Upper lobe of left lung (tissue), 6 donors: ENCODE measurements at regions not wholly inside any gene's neighbourhood (a gene's known extent, or its start where the extent isn't known, plus 50 kb on each side); places are given as distances from the start of the nearest gene placed in this dataset.

Experiments used
- ATAC-seq, 2 donors: fragments of 200-7000 bp; cut with Tn5 transposase; one replicate each; pipeline ENCODE4 v1.9.1; 2022; ENCODE audit warnings: mild to moderate bottlenecking in 2 of 2, moderate library complexity in 2 of 2; ENCODE audit not compliant: low FRiP score in 2 of 2
- DNase-seq, 2 donors: peaks; one replicate each; pipeline ENCODE4 v3.0.0-alpha.2; 2019 to 2020
- H3K27ac ChIP-seq, 4 donors: fragments of 200-600 bp; sonication (generic); one replicate each; pipeline ENCODE4 v1.5.1; 2016 to 2019
- H3K27me3 ChIP-seq, 4 donors: fragments of 200-600 bp; sonication (generic); one replicate each; pipeline ENCODE4 v1.5.1; 2017 to 2019
- H3K36me3 ChIP-seq, 4 donors: fragments of 200-600 bp; sonication (generic); one replicate each; pipeline ENCODE4 v1.5.1; 2016 to 2019
- H3K4me1 ChIP-seq, 4 donors: fragments of 200-600 bp; sonication (generic); one replicate each; pipeline ENCODE4 v1.5.1; 2018 to 2019
- H3K4me3 ChIP-seq, 4 donors: fragments of 200-600 bp; sonication (generic); one replicate each; pipeline ENCODE4 v1.5.1; 2017 to 2019; ENCODE audit warnings: mild to moderate bottlenecking in 2 of 4, moderate library complexity in 1 of 4
- H3K9me3 ChIP-seq, 4 donors: fragments of 200-600 bp; sonication (generic); one replicate each; pipeline ENCODE4 v1.5.1; 2018 to 2019
- CTCF ChIP-seq, 6 experiments: fragments of 450-650 bp in 4 of 6; fragments of 200-600 bp in 2 of 6; sonication (generic) in 2 of 6; IDR thresholded peaks; one replicate each; pipeline ENCODE4 v1.5.1; 2016 to 2019; ENCODE audit warnings: antibody characterized with exemption in 6 of 6
- EP300 ChIP-seq, 4 donors: sonication (generic); formaldehyde crosslinking; IDR thresholded peaks; one replicate each; pipeline ENCODE4 v1.5.1; 2017; ENCODE audit warnings: antibody characterized with exemption in 4 of 4, control low read depth in 2 of 4
- POLR2A ChIP-seq, 4 donors: fragments of 450-650 bp; IDR thresholded peaks; one replicate each; pipeline ENCODE4 v1.5.1; 2016 to 2017; ENCODE audit warnings: antibody characterized with exemption in 4 of 4, mild to moderate bottlenecking in 2 of 4
- POLR2AphosphoS5 ChIP-seq, 2 donors: sonication (generic); formaldehyde crosslinking; IDR thresholded peaks; one replicate each; pipeline ENCODE4 v1.5.1; 2017; ENCODE audit warnings: antibody characterized with exemption in 2 of 2
- WGBS, 2 donors: methylation state at CpG; one replicate each; pipeline ENCODE4 v1.1.5; 2017 to 2018; 5-methylcytosine and 5-hydroxymethylcytosine counted together
- donor health status: DM: no; HTN: no; CAD: no; lungs with moderate emphysema.
- donor health status: DM: no; HTN: yes; CAD: no; lungs with severe emphysema.

- Histone ChIP-seq H3K27me3 (no peaks in the 10 kb centered on the region), H3K36me3 (no peaks in the 10 kb centered on the region), H3K27ac (no peak overlapping the region), H3K9me3 (no peaks in the 10 kb centered on the region), H3K4me1 (no peaks in the 10 kb centered on the region), H3K4me3 (no peak overlapping the region)
- ATAC-seq (no peak), DNase-seq (no peak)
- 71% methylated on average over 3 of the region's 3 CpGs; no CpG with 5 or more reads in 1 of the 2 donors for WGBS, 2 donors
- no peak for TF ChIP-seq POLR2A (IDR thresholded peaks at IDR 0.05)
- no peak for TF ChIP-seq EP300 (IDR thresholded peaks at IDR 0.05)
- no peak for TF ChIP-seq CTCF (IDR thresholded peaks at IDR 0.05)
- TF ChIP-seq POLR2AphosphoS5 (IDR thresholded peaks at IDR 0.05), result no peak
These were observed 713.1 kb downstream of the CDY2B start for GRCh38 chrY:17166881-17167280.

- DNase-seq, result no peak
- Histone ChIP-seq H3K4me1 (no peaks in the 10 kb centered on the region), H3K36me3 (no peaks in the 10 kb centered on the region), H3K9me3 (no peaks in the 10 kb centered on the region), H3K4me3 (no peak overlapping the region), H3K27me3 (no peaks in the 10 kb centered on the region), H3K27ac (no peak overlapping the region)
- ATAC-seq, result no peak
- TF ChIP-seq CTCF (IDR thresholded peaks at IDR 0.05) (no peak), POLR2AphosphoS5 (IDR thresholded peaks at IDR 0.05) (no peak), POLR2A (IDR thresholded peaks at IDR 0.05) (no peak), EP300 (IDR thresholded peaks at IDR 0.05) (no peak)
- 67% methylated on average over 2 of the region's 2 CpGs; no CpG with 5 or more reads in 1 of the 2 donors for WGBS, 2 donors
These were observed 757.9 kb downstream of the CDY2B start for GRCh38 chrY:17122166-17122565.

- Histone ChIP-seq H3K36me3 (no peaks in the 10 kb centered on the region), H3K9me3 (no peaks in the 10 kb centered on the region), H3K4me3 (no peak overlapping the region), H3K4me1 (no peaks in the 10 kb centered on the region), H3K27me3 (no peaks in the 10 kb centered on the region), H3K27ac (no peak overlapping the region)
- DNase-seq, result no peak
- no peak for ATAC-seq
- TF ChIP-seq CTCF (IDR thresholded peaks at IDR 0.05) (no peak), POLR2A (IDR thresholded peaks at IDR 0.05) (no peak), POLR2AphosphoS5 (IDR thresholded peaks at IDR 0.05) (no peak), EP300 (IDR thresholded peaks at IDR 0.05) (no peak)
These were observed 794.7 kb downstream of the CDY2B start for GRCh38 chrY:17085303-17085702.

GRCh38 chrY:17079887-17080286 lies 800.1 kb downstream of the CDY2B start:
- Histone ChIP-seq H3K27me3 (no peaks in the 10 kb centered on the region), H3K9me3 (no peaks in the 10 kb centered on the region), H3K36me3 (no peaks in the 10 kb centered on the region), H3K4me3 (no peak overlapping the region), H3K4me1 (no peaks in the 10 kb centered on the region), H3K27ac (no peak overlapping the region)
- TF ChIP-seq EP300 (IDR thresholded peaks at IDR 0.05) (no peak), POLR2A (IDR thresholded peaks at IDR 0.05) (no peak), CTCF (IDR thresholded peaks at IDR 0.05) (no peak), POLR2AphosphoS5 (IDR thresholded peaks at IDR 0.05) (no peak)
- DNase-seq, result no peak
- 45% methylated on average over 3 of the region's 3 CpGs; no CpG with 5 or more reads in 1 of the 2 donors for WGBS, 2 donors
- ATAC-seq, result no peak

- no peaks in the 10 kb centered on the region for H3K9me3 ChIP-seq
- ATAC-seq, result no peak
- no peak overlapping the region for H3K27ac ChIP-seq
- no peaks in the 10 kb centered on the region for H3K4me1 ChIP-seq
- 54% methylated on average over 2 of the region's 2 CpGs; no CpG with 5 or more reads in 1 of the 2 donors for WGBS, 2 donors
- no peaks in the 10 kb centered on the region for H3K27me3 ChIP-seq
- H3K4me3 ChIP-seq, result no peak overlapping the region
- no peak for DNase-seq
- no peak for TF ChIP-seq POLR2A (IDR thresholded peaks at IDR 0.05)
- no peak for TF ChIP-seq CTCF (IDR thresholded peaks at IDR 0.05)
- TF ChIP-seq POLR2AphosphoS5 (IDR thresholded peaks at IDR 0.05), result no peak
- no peak for TF ChIP-seq EP300 (IDR thresholded peaks at IDR 0.05)
- H3K36me3 ChIP-seq, result no peaks in the 10 kb centered on the region
These were observed 812.7 kb downstream of the CDY2B start for GRCh38 chrY:17067307-17067706.
